ENCODE measurements at regions not wholly inside any gene's neighbourhood (a gene's known extent, or its start where the extent isn't known, plus 50 kb on each side); places are given as distances from the start of the nearest gene placed in this dataset.

- DNase-seq (ENCODE audit: low spot score) = no peak
- CTCF ChIA-PET = no interaction called here
- no TSS peak for BruUV-seq (replicated peaks)
Measured at GRCh38 chr16:87230571-87230970, 86.6 kb downstream of the C16orf95 start.

GRCh38 chr16:87231295-87231694 lies 85.9 kb downstream of the C16orf95 start:
- no peak overlapping the region for H3K4me3 ChIP-seq (ENCODE audit: low read depth, low read length, poor library complexity, severe bottlenecking)
- H3K27ac ChIP-seq (ENCODE audit: low read depth, low read length, poor library complexity, severe bottlenecking) = no peak overlapping the region
- no peaks in the 10 kb centered on the region for H3K9me3 ChIP-seq (ENCODE audit: low read depth, low read length, poor library complexity, severe bottlenecking)
- BruUV-seq (replicated peaks) = no TSS peak
- H3K36me3 ChIP-seq (ENCODE audit: insufficient read depth, low read length, poor library complexity, severe bottlenecking) = no peaks in the 10 kb centered on the region
- POLR2A ChIA-PET (ENCODE audit: low non-redundant PET) = no interaction called here
- intact Hi-C loops (cut with micrococcal nuclease; ENCODE audit: unreplicated experiment) = no loop called here
- no peaks in the 10 kb centered on the region for H3K4me1 ChIP-seq (ENCODE audit: insufficient read depth, low read length, poor library complexity, severe bottlenecking)
- CTCF ChIA-PET = no interaction called here
- no peak for DNase-seq (ENCODE audit: low spot score)
- no peak for TF ChIP-seq EZH2 (IDR thresholded peaks at IDR 0.05; ENCODE audit: borderline replicate concordance, low read depth, low read length, poor library complexity, severe bottlenecking)
- TF ChIP-seq, protein P1, sequence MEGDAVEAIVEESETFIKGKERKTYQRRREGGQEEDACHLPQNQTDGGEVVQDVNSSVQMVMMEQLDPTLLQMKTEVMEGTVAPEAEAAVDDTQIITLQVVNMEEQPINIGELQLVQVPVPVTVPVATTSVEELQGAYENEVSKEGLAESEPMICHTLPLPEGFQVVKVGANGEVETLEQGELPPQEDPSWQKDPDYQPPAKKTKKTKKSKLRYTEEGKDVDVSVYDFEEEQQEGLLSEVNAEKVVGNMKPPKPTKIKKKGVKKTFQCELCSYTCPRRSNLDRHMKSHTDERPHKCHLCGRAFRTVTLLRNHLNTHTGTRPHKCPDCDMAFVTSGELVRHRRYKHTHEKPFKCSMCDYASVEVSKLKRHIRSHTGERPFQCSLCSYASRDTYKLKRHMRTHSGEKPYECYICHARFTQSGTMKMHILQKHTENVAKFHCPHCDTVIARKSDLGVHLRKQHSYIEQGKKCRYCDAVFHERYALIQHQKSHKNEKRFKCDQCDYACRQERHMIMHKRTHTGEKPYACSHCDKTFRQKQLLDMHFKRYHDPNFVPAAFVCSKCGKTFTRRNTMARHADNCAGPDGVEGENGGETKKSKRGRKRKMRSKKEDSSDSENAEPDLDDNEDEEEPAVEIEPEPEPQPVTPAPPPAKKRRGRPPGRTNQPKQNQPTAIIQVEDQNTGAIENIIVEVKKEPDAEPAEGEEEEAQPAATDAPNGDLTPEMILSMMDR (conservative IDR thresholded peaks at IDR 0.05; ENCODE audit: low read depth, low read length) = no peak
- H3K27me3 ChIP-seq (replicated peaks; ENCODE audit: insufficient read depth, low read depth, low read length, poor library complexity) = no peaks in the 10 kb centered on the region

More at GRCh38 chr16:87230571-87230970, 86.6 kb downstream of the C16orf95 start:
- POLR2A ChIA-PET (ENCODE audit: low non-redundant PET) = no interaction called here
- Histone ChIP-seq H3K27ac (ENCODE audit: low read depth, low read length, poor library complexity, severe bottlenecking) (no peak overlapping the region), H3K4me1 (ENCODE audit: insufficient read depth, low read length, poor library complexity, severe bottlenecking) (no peaks in the 10 kb centered on the region), H3K4me3 (ENCODE audit: low read depth, low read length, poor library complexity, severe bottlenecking) (no peak overlapping the region), H3K27me3 (replicated peaks; ENCODE audit: insufficient read depth, low read depth, low read length, poor library complexity) (no peaks in the 10 kb centered on the region), H3K36me3 (ENCODE audit: insufficient read depth, low read length, poor library complexity, severe bottlenecking) (no peaks in the 10 kb centered on the region), H3K9me3 (ENCODE audit: low read depth, low read length, poor library complexity, severe bottlenecking) (no peaks in the 10 kb centered on the region)
- TF ChIP-seq, protein P1 (conservative IDR thresholded peaks at IDR 0.05; ENCODE audit: low read depth, low read length) = no peak
- TF ChIP-seq EZH2 (IDR thresholded peaks at IDR 0.05; ENCODE audit: borderline replicate concordance, low read depth, low read length, poor library complexity, severe bottlenecking) = no peak
- intact Hi-C loops (cut with micrococcal nuclease; ENCODE audit: unreplicated experiment) = no loop called here

- intact Hi-C loops (cut with micrococcal nuclease; ENCODE audit: unreplicated experiment) = no loop called here
- no peaks in the 10 kb centered on the region for H3K27me3 ChIP-seq (replicated peaks; ENCODE audit: insufficient read depth, low read depth, low read length, poor library complexity)
- DNase-seq (ENCODE audit: low spot score) = no peak
- no peak overlapping the region for H3K27ac ChIP-seq (ENCODE audit: low read depth, low read length, poor library complexity, severe bottlenecking)
- TF ChIP-seq, protein P1 (conservative IDR thresholded peaks at IDR 0.05; ENCODE audit: low read depth, low read length) = no peak
- TF ChIP-seq EZH2 (IDR thresholded peaks at IDR 0.05; ENCODE audit: borderline replicate concordance, low read depth, low read length, poor library complexity, severe bottlenecking) = no peak
- H3K4me3 ChIP-seq (ENCODE audit: low read depth, low read length, poor library complexity, severe bottlenecking) = no peak overlapping the region
- no peaks in the 10 kb centered on the region for H3K9me3 ChIP-seq (ENCODE audit: low read depth, low read length, poor library complexity, severe bottlenecking)
- H3K36me3 ChIP-seq (ENCODE audit: insufficient read depth, low read length, poor library complexity, severe bottlenecking) = no peaks in the 10 kb centered on the region
- H3K4me1 ChIP-seq (ENCODE audit: insufficient read depth, low read length, poor library complexity, severe bottlenecking) = no peaks in the 10 kb centered on the region
- ChIA-PET POLR2A (ENCODE audit: low non-redundant PET) (no interaction called here), CTCF (no interaction called here)
- BruUV-seq (replicated peaks) = no TSS peak
Measured at GRCh38 chr16:87231911-87232310, 85.3 kb downstream of the C16orf95 start.
